Suprapubic skin (tissue), 4 donors: ENCODE measurements at regions not wholly inside any gene's neighbourhood (a gene's known extent, or its start where the extent isn't known, plus 50 kb on each side); places are given as distances from the start of the nearest gene placed in this dataset.

ENCODE experiments used
- DNase-seq, 2 donors: peaks; one replicate each; pipeline ENCODE4 v3.0.0-alpha.2; 2019; ENCODE audit warnings: low spot score in 2 of 2
- H3K27ac ChIP-seq: fragments of 200-600 bp; sonication (generic); one replicate; pipeline ENCODE4 v1.5.1; 2019
- H3K27me3 ChIP-seq: fragments of 200-600 bp; sonication (generic); one replicate; pipeline ENCODE4 v1.5.1; 2019
- H3K36me3 ChIP-seq: fragments of 200-600 bp; sonication (generic); one replicate; pipeline ENCODE4 v1.5.1; 2019
- H3K4me1 ChIP-seq: fragments of 200-600 bp; sonication (generic); one replicate; pipeline ENCODE4 v1.5.1; 2019
- H3K4me3 ChIP-seq: fragments of 200-600 bp; sonication (generic); one replicate; pipeline ENCODE4 v1.5.1; 2019; ENCODE audit warnings: mild to moderate bottlenecking
- H3K9me3 ChIP-seq: fragments of 200-600 bp; sonication (generic); one replicate; pipeline ENCODE4 v1.5.1; 2019
- CTCF ChIP-seq, 2 donors: fragments of 200-600 bp in 1 of 2; fragments of 450-650 bp in 1 of 2; sonication (generic) in 1 of 2; IDR thresholded peaks; one replicate each; pipeline ENCODE4 v1.5.1; 2016 to 2019; ENCODE audit warnings: antibody characterized with exemption in 2 of 2, mild to moderate bottlenecking in 1 of 2, moderate library complexity in 1 of 2
- EP300 ChIP-seq: sonication (generic); formaldehyde crosslinking; IDR thresholded peaks from one replicate; pipeline ENCODE4 v1.6.1; 2017; ENCODE audit warnings: antibody characterized with exemption
- POLR2A ChIP-seq, 2 donors: fragments of 450-650 bp; IDR thresholded peaks; one replicate each; pipeline ENCODE4 v1.6.1; 2017; ENCODE audit warnings: antibody characterized with exemption in 2 of 2, mild to moderate bottlenecking in 2 of 2, moderate library complexity in 2 of 2
- POLR2AphosphoS5 ChIP-seq, 3 donors: sonication (generic); formaldehyde crosslinking; IDR thresholded peaks; one replicate each; pipeline ENCODE4 v1.6.1; 2017; ENCODE audit warnings: antibody characterized with exemption in 3 of 3
- WGBS: methylation state at CpG from one replicate; pipeline ENCODE4 v1.1.5; 2018; 5-methylcytosine and 5-hydroxymethylcytosine counted together

GRCh38 chr14:103223818-103224352, 100.6 kb downstream of the TNFAIP2 start:
- no peak for DNase-seq
- H3K27ac ChIP-seq = no peak overlapping the region
- H3K36me3 ChIP-seq = no peaks in the 10 kb centered on the region
- WGBS = 95% methylated on average over 15 of the region's 15 CpGs
- peaks cover 31% of the 10 kb centered on the region for H3K27me3 ChIP-seq
- TF ChIP-seq EP300 = no peak
- no peak for TF ChIP-seq POLR2AphosphoS5 (IDR thresholded peaks at IDR 0.05)
- TF ChIP-seq CTCF (IDR thresholded peaks at IDR 0.05) = no peak
- no peak for TF ChIP-seq POLR2A (IDR thresholded peaks at IDR 0.05)
- H3K4me3 ChIP-seq = no peak overlapping the region
- peaks cover 9% of the 10 kb centered on the region for H3K4me1 ChIP-seq
- H3K9me3 ChIP-seq = no peaks in the 10 kb centered on the region

- H3K27me3 ChIP-seq = peaks cover 31% of the 10 kb centered on the region
- WGBS = 69% methylated on average over 9 of the region's 14 CpGs
- H3K36me3 ChIP-seq = no peaks in the 10 kb centered on the region
- H3K9me3 ChIP-seq = no peaks in the 10 kb centered on the region
- H3K4me1 ChIP-seq = peaks cover 9% of the 10 kb centered on the region
- H3K27ac ChIP-seq = no peak overlapping the region
- H3K4me3 ChIP-seq = no peak overlapping the region
- no peak for DNase-seq
- no peak for TF ChIP-seq POLR2A (IDR thresholded peaks at IDR 0.05)
- no peak for TF ChIP-seq CTCF (IDR thresholded peaks at IDR 0.05)
- TF ChIP-seq POLR2AphosphoS5 (IDR thresholded peaks at IDR 0.05) = no peak
- TF ChIP-seq EP300 = no peak
Observed at GRCh38 chr14:103225062-103225461, 101.8 kb downstream of the TNFAIP2 start.

GRCh38 chr14:103225476-103225875, 102.2 kb downstream of the TNFAIP2 start:
- H3K27me3 ChIP-seq = peaks cover 27% of the 10 kb centered on the region
- no peak overlapping the region for H3K27ac ChIP-seq
- WGBS = 68% methylated on average over 11 of the region's 13 CpGs
- DNase-seq = no peak
- H3K36me3 ChIP-seq = no peaks in the 10 kb centered on the region
- TF ChIP-seq POLR2AphosphoS5 (IDR thresholded peaks at IDR 0.05) (no peak), CTCF (IDR thresholded peaks at IDR 0.05) (no peak), POLR2A (IDR thresholded peaks at IDR 0.05) (no peak), EP300 (no peak)
- peaks cover 5% of the 10 kb centered on the region for H3K4me1 ChIP-seq
- no peaks in the 10 kb centered on the region for H3K9me3 ChIP-seq
- H3K4me3 ChIP-seq = no peak overlapping the region

GRCh38 chr14:103227094-103227768, 104.0 kb downstream of the TNFAIP2 start:
- 87% methylated on average over 18 of the region's 21 CpGs for WGBS
- Histone ChIP-seq H3K4me3 (no peak overlapping the region), H3K27me3 (peaks cover 10% of the 10 kb centered on the region), H3K36me3 (no peaks in the 10 kb centered on the region), H3K9me3 (no peaks in the 10 kb centered on the region), H3K27ac (no peak overlapping the region), H3K4me1 (peaks cover 5% of the 10 kb centered on the region)
- no peak for DNase-seq
- TF ChIP-seq EP300 = no peak
- no peak for TF ChIP-seq POLR2AphosphoS5 (IDR thresholded peaks at IDR 0.05)
- no peak for TF ChIP-seq POLR2A (IDR thresholded peaks at IDR 0.05)
- TF ChIP-seq CTCF (IDR thresholded peaks at IDR 0.05) = no peak

GRCh38 chr14:103228076-103228806, 105.0 kb downstream of the TNFAIP2 start:
- DNase-seq = no peak
- Histone ChIP-seq H3K4me3 (no peak overlapping the region), H3K36me3 (no peaks in the 10 kb centered on the region), H3K4me1 (peaks cover 5% of the 10 kb centered on the region), H3K9me3 (no peaks in the 10 kb centered on the region), H3K27ac (no peak overlapping the region), H3K27me3 (peaks cover 10% of the 10 kb centered on the region)
- TF ChIP-seq EP300 (no peak), POLR2AphosphoS5 (IDR thresholded peaks at IDR 0.05) (no peak), POLR2A (IDR thresholded peaks at IDR 0.05) (no peak), CTCF (IDR thresholded peaks at IDR 0.05) (no peak)
- WGBS = 94% methylated on average over 8 of the region's 8 CpGs
